ENCODE measurements at regions not wholly inside any gene's neighbourhood (a gene's known extent, or its start where the extent isn't known, plus 50 kb on each side); places are given as distances from the start of the nearest gene placed in this dataset.

- Histone ChIP-seq H3K27ac (ENCODE audit: insufficient read depth, low read depth, low read length) (no peak overlapping the region), H3K36me3 (ENCODE audit: control insufficient read depth in 2 of 2, extremely low read depth in 1 of 2, insufficient read depth in 2 of 2, low read length in 2 of 2) (no peaks in the 10 kb centered on the region), H4K20me1 (replicated peaks; ENCODE audit: control insufficient read depth, extremely low read depth, insufficient read depth, low read length) (no peaks in the 10 kb centered on the region), H3K9me3 (replicated peaks; ENCODE audit: control insufficient read depth, insufficient read depth, low read length) (peaks cover 3% of the 10 kb centered on the region), H3K27me3 (ENCODE audit: control insufficient read depth in 2 of 2, insufficient read depth in 2 of 2, low read length in 2 of 2) (no peaks in the 10 kb centered on the region), H2AFZ (ENCODE audit: low read depth, low read length) (no peak overlapping the region), H3K4me2 (ENCODE audit: insufficient read depth, low read length) (no peak overlapping the region), H3K9ac (replicated peaks; ENCODE audit: extremely low read depth, insufficient read depth, low read length) (no peak overlapping the region), H3K9me1 (replicated peaks; ENCODE audit: control insufficient read depth, extremely low read depth, insufficient read depth, low read length) (no peaks in the 10 kb centered on the region), H3K79me2 (ENCODE audit: control insufficient read depth, insufficient read depth, low read length) (no peaks in the 10 kb centered on the region), H3K4me3 (replicated peaks in 1 of 3; ENCODE audit: insufficient read depth in 1 of 3, low read depth in 1 of 3, low read length in 3 of 3) (no peak overlapping the region), H3K4me1 (ENCODE audit: control insufficient read depth, extremely low read depth, insufficient read depth, low read length) (no peaks in the 10 kb centered on the region)
- DNase-seq (ENCODE audit: low read depth, low spot score), result no peak
- no peak for FAIRE-seq
- POLR2A ChIA-PET, result no interaction called here
- no TSS peak for BruUV-seq (replicated peaks)
- intact Hi-C loops (cut with micrococcal nuclease), result no loop called here
- TF ChIP-seq EZH2 (IDR thresholded peaks at IDR 0.05; ENCODE audit: borderline replicate concordance, low read depth, low read length, severe bottlenecking) (no peak), JUN (IDR thresholded peaks at IDR 0.05; ENCODE audit: borderline replicate concordance, insufficient read depth, insufficient read length, low read depth) (no peak), POLR2AphosphoS5 (IDR thresholded peaks at IDR 0.05; ENCODE audit: insufficient read depth, low read depth, low read length) (no peak), GATA2 (IDR thresholded peaks at IDR 0.05; ENCODE audit: insufficient read depth, insufficient read length, low read depth, low read length) (no peak), FOS (IDR thresholded peaks at IDR 0.05; ENCODE audit: borderline replicate concordance, insufficient read depth, low read length) (no peak), POLR2A (IDR thresholded peaks at IDR 0.05; ENCODE audit: low read depth, low read length) (no peak), MYC (IDR thresholded peaks at IDR 0.05; ENCODE audit: low read depth, low read length) (no peak)
- TF ChIP-seq, protein P1, sequence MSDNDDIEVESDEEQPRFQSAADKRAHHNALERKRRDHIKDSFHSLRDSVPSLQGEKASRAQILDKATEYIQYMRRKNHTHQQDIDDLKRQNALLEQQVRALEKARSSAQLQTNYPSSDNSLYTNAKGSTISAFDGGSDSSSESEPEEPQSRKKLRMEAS (IDR thresholded peaks at IDR 0.05; ENCODE audit: insufficient read depth, insufficient read length), result no peak
- TF ChIP-seq, protein P2, sequence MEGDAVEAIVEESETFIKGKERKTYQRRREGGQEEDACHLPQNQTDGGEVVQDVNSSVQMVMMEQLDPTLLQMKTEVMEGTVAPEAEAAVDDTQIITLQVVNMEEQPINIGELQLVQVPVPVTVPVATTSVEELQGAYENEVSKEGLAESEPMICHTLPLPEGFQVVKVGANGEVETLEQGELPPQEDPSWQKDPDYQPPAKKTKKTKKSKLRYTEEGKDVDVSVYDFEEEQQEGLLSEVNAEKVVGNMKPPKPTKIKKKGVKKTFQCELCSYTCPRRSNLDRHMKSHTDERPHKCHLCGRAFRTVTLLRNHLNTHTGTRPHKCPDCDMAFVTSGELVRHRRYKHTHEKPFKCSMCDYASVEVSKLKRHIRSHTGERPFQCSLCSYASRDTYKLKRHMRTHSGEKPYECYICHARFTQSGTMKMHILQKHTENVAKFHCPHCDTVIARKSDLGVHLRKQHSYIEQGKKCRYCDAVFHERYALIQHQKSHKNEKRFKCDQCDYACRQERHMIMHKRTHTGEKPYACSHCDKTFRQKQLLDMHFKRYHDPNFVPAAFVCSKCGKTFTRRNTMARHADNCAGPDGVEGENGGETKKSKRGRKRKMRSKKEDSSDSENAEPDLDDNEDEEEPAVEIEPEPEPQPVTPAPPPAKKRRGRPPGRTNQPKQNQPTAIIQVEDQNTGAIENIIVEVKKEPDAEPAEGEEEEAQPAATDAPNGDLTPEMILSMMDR (IDR thresholded peaks at IDR 0.05; ENCODE audit: extremely low read depth in 1 of 2, insufficient read depth in 1 of 2, low read depth in 1 of 2, low read length in 2 of 2), result no peak
- CTCF ChIA-PET, result no interaction called here
- dilution Hi-C loops (cut with MboI; ENCODE audit: extremely low pct_ligation_motif_present, low sequenced_read_pairs), result no loop called here
These were observed 1943.9 kb upstream of the IGFBP7 start for GRCh38 chr4:59054086-59054485.
